Inferior parietal cortex (tissue), 1 donor: ENCODE measurements at regions not wholly inside any gene's neighbourhood (a gene's known extent, or its start where the extent isn't known, plus 50 kb on each side); places are given as distances from the start of the nearest gene placed in this dataset.
"Not testable (repeated sequence)": the region's sequence is repeated elsewhere in the genome, so short reads cannot be mapped to it uniquely, and the experiment has no call there.

Experiments
- DNase-seq: peaks from one replicate; pipeline ENCODE4 v3.0.0-alpha.2; 2016; ENCODE audit errors: extremely low spot score

GRCh38 chr9:91021656-91022055 is 220.0 kb downstream of the SYK start:
- not testable (repeated sequence) for DNase-seq

- DNase-seq = no peak
Measured at GRCh38 chr9:91023741-91024140, 222.1 kb downstream of the SYK start.

- DNase-seq = no peak
Measured at GRCh38 chr9:91024841-91025240, 223.2 kb downstream of the SYK start.

- DNase-seq = no peak
Measured at GRCh38 chr9:91025856-91026255, 224.2 kb downstream of the SYK start.

- no peak for DNase-seq
Measured at GRCh38 chr9:91026266-91026665, 224.6 kb downstream of the SYK start.

GRCh38 chr9:91027005-91027404 is 225.4 kb downstream of the SYK start:
- no peak for DNase-seq

GRCh38 chr9:91028166-91028827 is 226.7 kb downstream of the SYK start:
- DNase-seq = no peak

- DNase-seq = no peak
Measured at GRCh38 chr9:91029650-91030361, 228.2 kb downstream of the SYK start.

GRCh38 chr9:91032121-91032531 is 230.5 kb downstream of the SYK start:
- no peak for DNase-seq

GRCh38 chr9:91033270-91033669 is 231.7 kb downstream of the SYK start:
- DNase-seq = no peak

- DNase-seq = no peak
Measured at GRCh38 chr9:91033797-91034196, 232.2 kb downstream of the SYK start.

GRCh38 chr9:91034521-91034920 is 232.9 kb downstream of the SYK start:
- no peak for DNase-seq

GRCh38 chr9:91034976-91035824 is 233.6 kb downstream of the SYK start:
- no peak for DNase-seq

- DNase-seq = no peak
Measured at GRCh38 chr9:91035825-91036208, 234.2 kb downstream of the SYK start.

GRCh38 chr9:91036356-91036755 is 234.7 kb downstream of the SYK start:
- no peak for DNase-seq

GRCh38 chr9:91036826-91037510 is 235.3 kb downstream of the SYK start:
- peak; percentile 78 for DNase-seq

GRCh38 chr9:91037511-91038482 is 236.2 kb downstream of the SYK start:
- DNase-seq = no peak

GRCh38 chr9:91038483-91039124 is 237.0 kb downstream of the SYK start:
- no peak for DNase-seq

- no peak for DNase-seq
Measured at GRCh38 chr9:91039125-91039834, 237.7 kb downstream of the SYK start.

GRCh38 chr9:91039835-91040140 is 238.2 kb downstream of the SYK start:
- DNase-seq = no peak
